ENCODE measurements at regions not wholly inside any gene's neighbourhood (a gene's known extent, or its start where the extent isn't known, plus 50 kb on each side); places are given as distances from the start of the nearest gene placed in this dataset.

DNA sequence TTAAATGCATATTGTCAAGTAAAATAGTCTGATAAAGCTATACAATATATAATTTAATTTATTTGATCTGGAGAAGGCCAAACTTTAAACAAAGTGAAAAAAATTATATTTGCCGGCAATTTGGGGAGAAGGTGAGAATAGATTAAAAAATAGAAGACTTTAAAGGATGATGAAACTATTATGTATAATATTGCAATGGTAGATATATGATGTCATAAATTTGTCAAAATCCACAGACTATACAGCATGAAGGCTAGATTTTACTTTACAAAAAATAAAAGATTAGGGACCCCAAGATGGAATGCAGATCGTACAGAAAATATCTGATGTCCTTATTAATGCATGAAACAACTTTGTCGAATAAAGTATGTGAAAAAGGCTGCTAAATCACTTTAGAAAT is 67.3 kb upstream of the MAL start:
- TF ChIP-seq EZH2phosphoT487 (IDR thresholded peaks at IDR 0.05; ENCODE audit: borderline replicate concordance, low read depth, low read length): no peak
- TF ChIP-seq, protein P1, sequence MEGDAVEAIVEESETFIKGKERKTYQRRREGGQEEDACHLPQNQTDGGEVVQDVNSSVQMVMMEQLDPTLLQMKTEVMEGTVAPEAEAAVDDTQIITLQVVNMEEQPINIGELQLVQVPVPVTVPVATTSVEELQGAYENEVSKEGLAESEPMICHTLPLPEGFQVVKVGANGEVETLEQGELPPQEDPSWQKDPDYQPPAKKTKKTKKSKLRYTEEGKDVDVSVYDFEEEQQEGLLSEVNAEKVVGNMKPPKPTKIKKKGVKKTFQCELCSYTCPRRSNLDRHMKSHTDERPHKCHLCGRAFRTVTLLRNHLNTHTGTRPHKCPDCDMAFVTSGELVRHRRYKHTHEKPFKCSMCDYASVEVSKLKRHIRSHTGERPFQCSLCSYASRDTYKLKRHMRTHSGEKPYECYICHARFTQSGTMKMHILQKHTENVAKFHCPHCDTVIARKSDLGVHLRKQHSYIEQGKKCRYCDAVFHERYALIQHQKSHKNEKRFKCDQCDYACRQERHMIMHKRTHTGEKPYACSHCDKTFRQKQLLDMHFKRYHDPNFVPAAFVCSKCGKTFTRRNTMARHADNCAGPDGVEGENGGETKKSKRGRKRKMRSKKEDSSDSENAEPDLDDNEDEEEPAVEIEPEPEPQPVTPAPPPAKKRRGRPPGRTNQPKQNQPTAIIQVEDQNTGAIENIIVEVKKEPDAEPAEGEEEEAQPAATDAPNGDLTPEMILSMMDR (conservative IDR thresholded peaks at IDR 0.05; ENCODE audit: low read length): no peak

Data from OCI-LY7 (cell line).